IMR-90 (cell line): ENCODE measurements at regions not wholly inside any gene's neighbourhood (a gene's known extent, or its start where the extent isn't known, plus 50 kb on each side); places are given as distances from the start of the nearest gene placed in this dataset.

Source experiments
- BHLHE40 ChIP-seq: fragments of 150-350 bp; IDR thresholded peaks from 2 replicates; pipeline ENCODE4 v1.6.1; 2016; ENCODE audit warnings: mild to moderate bottlenecking, low read depth, low read length
- CEBPB ChIP-seq: IDR thresholded peaks from 2 replicates; pipeline ENCODE4 v1.6.1; 2012; ENCODE audit warnings: low read depth, low read length, improper control_type of control experiment
- CHD1 ChIP-seq: IDR thresholded peaks from 2 replicates; pipeline ENCODE4 v1.6.1; 2012; ENCODE audit warnings: low read depth, low read length, improper control_type of control experiment
- FOS ChIP-seq: fragments of 150-350 bp; IDR thresholded peaks from 2 replicates; pipeline ENCODE4 v1.6.1; 2016; ENCODE audit warnings: low read depth, low read length
- MAFK ChIP-seq: IDR thresholded peaks from 2 replicates; pipeline ENCODE4 v1.6.1; 2012; ENCODE audit warnings: low read depth, low read length, improper control_type of control experiment
- MXI1 ChIP-seq: IDR thresholded peaks from 2 replicates; pipeline ENCODE4 v1.6.1; 2012; ENCODE audit warnings: low read depth, mild to moderate bottlenecking, low read length, moderate library complexity, borderline replicate concordance
- NFE2L2 ChIP-seq: fragments of 150-350 bp; IDR thresholded peaks from 2 replicates; pipeline ENCODE4 v1.6.1; 2016; ENCODE audit warnings: low read depth, mild to moderate bottlenecking, low read length
- POLR2A ChIP-seq: IDR thresholded peaks from 2 replicates; pipeline ENCODE4 v1.6.1; 2012; ENCODE audit warnings: mild to moderate bottlenecking, low read depth, low read length
- RAD21 ChIP-seq: IDR thresholded peaks from 2 replicates; pipeline ENCODE4 v1.6.1; 2012; ENCODE audit warnings: low read length, improper control_type of control experiment
- RCOR1 ChIP-seq: IDR thresholded peaks from 2 replicates; pipeline ENCODE4 v1.6.1; 2012; ENCODE audit warnings: mild to moderate bottlenecking, low read length, improper control_type of control experiment; ENCODE audit not compliant: insufficient replicate concordance
- RFX5 ChIP-seq: IDR thresholded peaks from 2 replicates; pipeline ENCODE4 v1.8.0; 2012; ENCODE audit warnings: low read depth, mild to moderate bottlenecking, low read length, moderate library complexity
- SMC3 ChIP-seq: fragments of 150-350 bp; IDR thresholded peaks from 2 replicates; pipeline ENCODE4 v1.6.1; 2016; ENCODE audit warnings: low read depth, mild to moderate bottlenecking, antibody characterized with exemption, low read length, moderate library complexity
- USF2 ChIP-seq: fragments of 150-350 bp; IDR thresholded peaks from 2 replicates; pipeline ENCODE4 v1.6.1; 2017; ENCODE audit warnings: mild to moderate bottlenecking, antibody characterized with exemption, low read length, low read depth
- TF ChIP-seq, protein P1 (sequence below): conservative IDR thresholded peaks from 2 replicates; pipeline ENCODE4 v1.5.1; 2012; ENCODE audit warnings: mild to moderate bottlenecking, low read depth, low read length, improper control_type of control experiment

GRCh38 chr3:106542101-106542769, 673.4 kb upstream of the CBLB start:
- TF ChIP-seq, protein P1, sequence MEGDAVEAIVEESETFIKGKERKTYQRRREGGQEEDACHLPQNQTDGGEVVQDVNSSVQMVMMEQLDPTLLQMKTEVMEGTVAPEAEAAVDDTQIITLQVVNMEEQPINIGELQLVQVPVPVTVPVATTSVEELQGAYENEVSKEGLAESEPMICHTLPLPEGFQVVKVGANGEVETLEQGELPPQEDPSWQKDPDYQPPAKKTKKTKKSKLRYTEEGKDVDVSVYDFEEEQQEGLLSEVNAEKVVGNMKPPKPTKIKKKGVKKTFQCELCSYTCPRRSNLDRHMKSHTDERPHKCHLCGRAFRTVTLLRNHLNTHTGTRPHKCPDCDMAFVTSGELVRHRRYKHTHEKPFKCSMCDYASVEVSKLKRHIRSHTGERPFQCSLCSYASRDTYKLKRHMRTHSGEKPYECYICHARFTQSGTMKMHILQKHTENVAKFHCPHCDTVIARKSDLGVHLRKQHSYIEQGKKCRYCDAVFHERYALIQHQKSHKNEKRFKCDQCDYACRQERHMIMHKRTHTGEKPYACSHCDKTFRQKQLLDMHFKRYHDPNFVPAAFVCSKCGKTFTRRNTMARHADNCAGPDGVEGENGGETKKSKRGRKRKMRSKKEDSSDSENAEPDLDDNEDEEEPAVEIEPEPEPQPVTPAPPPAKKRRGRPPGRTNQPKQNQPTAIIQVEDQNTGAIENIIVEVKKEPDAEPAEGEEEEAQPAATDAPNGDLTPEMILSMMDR: no peak
- no peak for TF ChIP-seq SMC3
- no peak for TF ChIP-seq MXI1
- TF ChIP-seq BHLHE40: no peak
- no peak for TF ChIP-seq CHD1
- no peak for TF ChIP-seq RCOR1
- TF ChIP-seq RFX5: no peak
- no peak for TF ChIP-seq POLR2A
- no peak for TF ChIP-seq CEBPB
- no peak for TF ChIP-seq RAD21
- no peak for TF ChIP-seq FOS
- TF ChIP-seq MAFK: no peak
- no peak for TF ChIP-seq NFE2L2
- no peak for TF ChIP-seq USF2
